OCI-LY1 (cell line): ENCODE measurements at regions not wholly inside any gene's neighbourhood (a gene's known extent, or its start where the extent isn't known, plus 50 kb on each side); places are given as distances from the start of the nearest gene placed in this dataset.

ENCODE experiments used
- H2AFZ ChIP-seq: fragments of 200-600 bp; sonication (generic), shearing (Covaris generic); 2 replicates; pipeline ENCODE4 v1.6.0; 2014; ENCODE audit warnings: antibody characterized with exemption, mild to moderate bottlenecking, low read length
- H3F3A ChIP-seq: fragments of 200-600 bp; sonication (generic), shearing (Covaris generic); 2 replicates; pipeline ENCODE4 v1.6.0; 2014; ENCODE audit warnings: mild to moderate bottlenecking, antibody characterized with exemption, low read length, moderate library complexity; ENCODE audit not compliant: insufficient read depth
- H3K27ac ChIP-seq: fragments of 200-600 bp; sonication (generic); 2 replicates; pipeline ENCODE4 v1.5.1; 2014; ENCODE audit warnings: low read length, mixed run types, mild to moderate bottlenecking, low read depth; ENCODE audit not compliant: poor library complexity, severe bottlenecking
- H3K27me3 ChIP-seq: fragments of 200-600 bp; sonication (generic); 2 replicates; pipeline ENCODE4 v1.6.0; 2014; ENCODE audit warnings: antibody characterized with exemption, mild to moderate bottlenecking, low read length, moderate library complexity; ENCODE audit not compliant: insufficient read depth
- H3K36me3 ChIP-seq: fragments of 200-600 bp; sonication (generic); 2 replicates; pipeline ENCODE4 v1.6.1; 2014; ENCODE audit warnings: mild to moderate bottlenecking, antibody characterized with exemption, low read length, moderate library complexity, mixed read lengths; ENCODE audit not compliant: insufficient read depth
- H3K4me1 ChIP-seq: fragments of 200-600 bp; sonication (generic); 2 replicates; pipeline ENCODE4 v1.5.1; 2014; ENCODE audit warnings: mild to moderate bottlenecking, low read length, moderate library complexity; ENCODE audit not compliant: insufficient read depth, severe bottlenecking
- H3K4me2 ChIP-seq: fragments of 200-600 bp; sonication (generic), shearing (Covaris generic); 2 replicates; pipeline ENCODE4 v1.6.1; 2014; ENCODE audit warnings: low read length
- H3K4me3 ChIP-seq: fragments of 200-600 bp; sonication (generic); 2 replicates; pipeline ENCODE4 v1.5.1; 2014; ENCODE audit warnings: low read length, low read depth, mild to moderate bottlenecking, mixed read lengths; ENCODE audit not compliant: poor library complexity, severe bottlenecking
- H3K79me2 ChIP-seq: fragments of 200-600 bp; shearing (Covaris generic); 2 replicates; pipeline ENCODE4 v1.6.1; 2016; ENCODE audit warnings: mixed run types, low read length, mixed read lengths; ENCODE audit not compliant: insufficient read depth
- H3K9ac ChIP-seq: fragments of 200-600 bp; sonication (generic), shearing (Covaris generic); 2 replicates; pipeline ENCODE4 v1.6.1; 2014; ENCODE audit warnings: mild to moderate bottlenecking, low read length, mixed read lengths
- H3K9me2 ChIP-seq: fragments of 200-600 bp; sonication (generic), shearing (Covaris generic); 2 replicates; pipeline ENCODE4 v1.6.1; 2014; ENCODE audit warnings: low read depth, mild to moderate bottlenecking, low read length, mixed read lengths
- H3K9me3 ChIP-seq: fragments of 200-600 bp; shearing (Covaris generic); 2 replicates; pipeline ENCODE4 v1.6.1; 2014; ENCODE audit warnings: low read length, mixed read lengths
- H4K20me1 ChIP-seq: fragments of 200-600 bp; sonication (generic), shearing (Covaris generic); 2 replicates; pipeline ENCODE4 v1.6.0; 2016; ENCODE audit warnings: mild to moderate bottlenecking, low read length; ENCODE audit not compliant: insufficient read depth
- CTCF ChIP-seq: fragments of 200-600 bp; sonication (generic), shearing (Covaris generic); IDR thresholded peaks from 2 replicates; pipeline ENCODE4 v1.5.1; 2017; ENCODE audit warnings: mild to moderate bottlenecking, antibody characterized with exemption, low read length, moderate library complexity, mixed read lengths
- EZH2 ChIP-seq: fragments of 200-600 bp; sonication (generic), shearing (Covaris generic); IDR thresholded peaks from 2 replicates; pipeline ENCODE4 v1.8.0; 2017; ENCODE audit warnings: borderline replicate concordance, mixed run types, mild to moderate bottlenecking, antibody characterized with exemption, low read length, moderate library complexity, mixed read lengths

- Histone ChIP-seq H3K9me2 (no peaks in the 10 kb centered on the region), H3K79me2 (no peaks in the 10 kb centered on the region), H2AFZ (no peak overlapping the region), H3K4me2 (no peak overlapping the region), H3F3A (no peaks in the 10 kb centered on the region), H3K4me1 (no peaks in the 10 kb centered on the region), H3K27me3 (no peaks in the 10 kb centered on the region), H3K36me3 (no peaks in the 10 kb centered on the region), H4K20me1 (no peaks in the 10 kb centered on the region), H3K4me3 (no peak overlapping the region), H3K9ac (no peak overlapping the region), H3K27ac (no peak overlapping the region), H3K9me3 (no peaks in the 10 kb centered on the region)
- TF ChIP-seq EZH2 (no peak), CTCF (no peak)
Observed at GRCh38 chr3:118544458-118544857, 490.2 kb downstream of the IGSF11 start.

GRCh38 chr3:118548434-118548833, 486.2 kb downstream of the IGSF11 start:
- H3K9ac ChIP-seq = no peak overlapping the region
- no peaks in the 10 kb centered on the region for H3K9me3 ChIP-seq
- no peaks in the 10 kb centered on the region for H4K20me1 ChIP-seq
- H3K27ac ChIP-seq = no peak overlapping the region
- no peak overlapping the region for H2AFZ ChIP-seq
- H3K27me3 ChIP-seq = no peaks in the 10 kb centered on the region
- H3F3A ChIP-seq = no peaks in the 10 kb centered on the region
- H3K79me2 ChIP-seq = no peaks in the 10 kb centered on the region
- H3K4me3 ChIP-seq = no peak overlapping the region
- H3K9me2 ChIP-seq = no peaks in the 10 kb centered on the region
- no peak overlapping the region for H3K4me2 ChIP-seq
- TF ChIP-seq CTCF (no peak), EZH2 (no peak)
- no peaks in the 10 kb centered on the region for H3K4me1 ChIP-seq
- H3K36me3 ChIP-seq = no peaks in the 10 kb centered on the region

- Histone ChIP-seq H3F3A (no peaks in the 10 kb centered on the region), H3K9ac (no peak overlapping the region), H3K4me3 (no peak overlapping the region), H3K4me1 (no peaks in the 10 kb centered on the region), H3K27me3 (no peaks in the 10 kb centered on the region), H3K9me3 (no peaks in the 10 kb centered on the region), H3K9me2 (no peaks in the 10 kb centered on the region), H3K36me3 (no peaks in the 10 kb centered on the region), H4K20me1 (no peaks in the 10 kb centered on the region), H2AFZ (no peak overlapping the region), H3K27ac (no peak overlapping the region), H3K4me2 (no peak overlapping the region), H3K79me2 (no peaks in the 10 kb centered on the region)
- TF ChIP-seq EZH2 = no peak
- no peak for TF ChIP-seq CTCF
Observed at GRCh38 chr3:118550122-118550521, 484.5 kb downstream of the IGSF11 start.
